ENCODE measurements at regions not wholly inside any gene's neighbourhood (a gene's known extent, or its start where the extent isn't known, plus 50 kb on each side); places are given as distances from the start of the nearest gene placed in this dataset.

DNA sequence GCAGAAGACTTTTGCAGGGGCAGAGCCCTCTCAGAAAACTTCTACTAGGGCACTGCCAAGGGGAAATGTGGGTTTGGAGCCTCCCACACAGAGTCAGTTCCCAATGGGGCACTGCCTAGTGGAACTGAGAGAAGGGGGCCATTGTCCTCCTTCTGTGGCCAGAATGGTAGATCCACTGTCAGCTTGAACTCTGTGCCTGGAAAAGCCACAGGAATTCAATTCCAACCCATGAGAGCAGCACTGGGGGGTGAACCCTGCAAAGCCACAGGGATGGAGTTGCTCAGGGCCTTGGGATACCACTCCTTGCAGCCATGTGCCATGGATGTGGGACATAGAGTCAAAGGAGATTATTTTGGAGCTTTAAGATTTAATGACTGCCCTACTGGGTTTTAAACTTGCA lies 262.2 kb upstream of the SEMA3C start:
- TF ChIP-seq, protein P1, sequence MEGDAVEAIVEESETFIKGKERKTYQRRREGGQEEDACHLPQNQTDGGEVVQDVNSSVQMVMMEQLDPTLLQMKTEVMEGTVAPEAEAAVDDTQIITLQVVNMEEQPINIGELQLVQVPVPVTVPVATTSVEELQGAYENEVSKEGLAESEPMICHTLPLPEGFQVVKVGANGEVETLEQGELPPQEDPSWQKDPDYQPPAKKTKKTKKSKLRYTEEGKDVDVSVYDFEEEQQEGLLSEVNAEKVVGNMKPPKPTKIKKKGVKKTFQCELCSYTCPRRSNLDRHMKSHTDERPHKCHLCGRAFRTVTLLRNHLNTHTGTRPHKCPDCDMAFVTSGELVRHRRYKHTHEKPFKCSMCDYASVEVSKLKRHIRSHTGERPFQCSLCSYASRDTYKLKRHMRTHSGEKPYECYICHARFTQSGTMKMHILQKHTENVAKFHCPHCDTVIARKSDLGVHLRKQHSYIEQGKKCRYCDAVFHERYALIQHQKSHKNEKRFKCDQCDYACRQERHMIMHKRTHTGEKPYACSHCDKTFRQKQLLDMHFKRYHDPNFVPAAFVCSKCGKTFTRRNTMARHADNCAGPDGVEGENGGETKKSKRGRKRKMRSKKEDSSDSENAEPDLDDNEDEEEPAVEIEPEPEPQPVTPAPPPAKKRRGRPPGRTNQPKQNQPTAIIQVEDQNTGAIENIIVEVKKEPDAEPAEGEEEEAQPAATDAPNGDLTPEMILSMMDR (IDR thresholded peaks at IDR 0.05): no peak
- TF ChIP-seq POLR2A (IDR thresholded peaks at IDR 0.05): no peak
- TF ChIP-seq POLR2AphosphoS5 (IDR thresholded peaks at IDR 0.05; ENCODE audit: insufficient read depth in 1 of 2, low read depth in 1 of 2): no peak
